Brain microvascular endothelial cell (primary cell): ENCODE measurements at regions not wholly inside any gene's neighbourhood (a gene's known extent, or its start where the extent isn't known, plus 50 kb on each side); places are given as distances from the start of the nearest gene placed in this dataset.

Source experiments
- DNase-seq: peaks from one replicate; pipeline ENCODE4 v3.0.0-alpha.2; 2020
- H3K27ac ChIP-seq: fragments of 250-450 bp; sonication (Bioruptor Pico); 2 replicates; pipeline ENCODE4 v1.5.1; 2020; ENCODE audit warnings: mild to moderate bottlenecking, moderate library complexity
- H3K27me3 ChIP-seq: fragments of 250-450 bp; sonication (Bioruptor Pico); replicated peaks from 2 replicates; pipeline ENCODE4 v1.5.1; 2020; ENCODE audit warnings: mild to moderate bottlenecking
- H3K36me3 ChIP-seq: fragments of 250-450 bp; sonication (Bioruptor Pico); replicated peaks from 2 replicates; pipeline ENCODE4 v1.5.1; 2020; ENCODE audit warnings: mild to moderate bottlenecking
- H3K4me3 ChIP-seq: 2 replicates; pipeline ENCODE4 v1.5.1; 2011; ENCODE audit warnings: low read depth, mild to moderate bottlenecking, control low read depth, low read length, moderate library complexity
- in situ Hi-C: cut with HindIII; loops from 2 replicates; pipeline ENCODE4 v1.10.0; 2017; ENCODE audit warnings: low sequenced_read_pairs, low pct_ligation_motif_present
- TF ChIP-seq, protein P1 (sequence below): IDR thresholded peaks from 2 replicates; pipeline ENCODE4 v1.5.1; 2011; ENCODE audit warnings: low read depth, mild to moderate bottlenecking, moderate library complexity, low read length, control low read depth, inconsistent platforms; ENCODE audit errors: missing control alignments

- no peak for DNase-seq
- in situ Hi-C loops, result no loop called here
These were observed 673.9 kb upstream of the KLF4 start for GRCh38 chr9:108163321-108164005.

DNA sequence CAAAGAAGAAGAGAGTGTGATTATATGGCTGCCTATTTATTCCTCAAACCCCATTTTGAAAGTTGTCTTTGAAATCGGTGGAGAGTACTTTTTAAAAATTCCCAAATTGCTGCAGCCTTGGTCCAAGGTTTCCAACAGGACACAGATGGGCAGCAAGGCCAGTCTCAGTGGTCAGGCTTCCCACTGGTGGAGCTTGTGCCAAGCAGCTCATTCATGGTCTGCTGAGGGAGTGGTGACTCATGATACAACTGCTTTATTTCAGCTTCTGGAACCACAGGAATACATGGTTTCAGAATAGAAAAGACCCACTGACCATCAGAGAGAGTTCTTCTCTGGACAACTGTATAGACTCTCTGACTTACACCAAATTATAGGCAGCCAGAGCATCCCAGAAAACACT, 673.1 kb upstream of the KLF4 start:
- H3K27ac ChIP-seq, result no peak overlapping the region
- peak; percentile 70 for DNase-seq
- in situ Hi-C loops, result no loop called here
- H3K36me3 ChIP-seq, result no peaks in the 10 kb centered on the region
- H3K27me3 ChIP-seq, result no peaks in the 10 kb centered on the region
- TF ChIP-seq, protein P1, sequence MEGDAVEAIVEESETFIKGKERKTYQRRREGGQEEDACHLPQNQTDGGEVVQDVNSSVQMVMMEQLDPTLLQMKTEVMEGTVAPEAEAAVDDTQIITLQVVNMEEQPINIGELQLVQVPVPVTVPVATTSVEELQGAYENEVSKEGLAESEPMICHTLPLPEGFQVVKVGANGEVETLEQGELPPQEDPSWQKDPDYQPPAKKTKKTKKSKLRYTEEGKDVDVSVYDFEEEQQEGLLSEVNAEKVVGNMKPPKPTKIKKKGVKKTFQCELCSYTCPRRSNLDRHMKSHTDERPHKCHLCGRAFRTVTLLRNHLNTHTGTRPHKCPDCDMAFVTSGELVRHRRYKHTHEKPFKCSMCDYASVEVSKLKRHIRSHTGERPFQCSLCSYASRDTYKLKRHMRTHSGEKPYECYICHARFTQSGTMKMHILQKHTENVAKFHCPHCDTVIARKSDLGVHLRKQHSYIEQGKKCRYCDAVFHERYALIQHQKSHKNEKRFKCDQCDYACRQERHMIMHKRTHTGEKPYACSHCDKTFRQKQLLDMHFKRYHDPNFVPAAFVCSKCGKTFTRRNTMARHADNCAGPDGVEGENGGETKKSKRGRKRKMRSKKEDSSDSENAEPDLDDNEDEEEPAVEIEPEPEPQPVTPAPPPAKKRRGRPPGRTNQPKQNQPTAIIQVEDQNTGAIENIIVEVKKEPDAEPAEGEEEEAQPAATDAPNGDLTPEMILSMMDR, result no peak
- H3K4me3 ChIP-seq, result no peak overlapping the region

More at GRCh38 chr9:108163321-108164005, 673.9 kb upstream of the KLF4 start:
- H3K27ac ChIP-seq, result no peak overlapping the region
- no peak overlapping the region for H3K4me3 ChIP-seq
- H3K36me3 ChIP-seq, result no peaks in the 10 kb centered on the region
- TF ChIP-seq, protein P1, result no peak
- H3K27me3 ChIP-seq, result no peaks in the 10 kb centered on the region

DNA sequence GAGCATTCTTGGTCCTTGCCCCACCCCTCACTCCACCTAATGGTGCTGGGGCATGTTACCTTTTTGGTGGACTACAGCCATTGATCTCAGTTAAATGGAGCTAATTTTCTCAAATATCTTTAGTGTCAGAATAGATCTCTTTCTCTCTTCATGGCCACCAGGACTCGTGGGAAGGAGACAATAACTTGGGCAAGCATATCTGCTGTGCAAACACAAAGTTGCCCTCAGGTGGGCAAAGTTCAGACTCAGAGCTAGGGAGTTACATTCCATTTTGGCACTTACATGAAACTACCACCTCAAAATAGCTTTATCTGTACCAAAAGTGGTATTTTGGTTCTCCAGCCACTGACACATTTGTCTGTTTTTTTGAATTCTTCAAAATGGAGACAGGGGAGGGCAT, 671.9 kb upstream of the KLF4 start:
- Histone ChIP-seq H3K27me3 (no peaks in the 10 kb centered on the region), H3K27ac (no peak overlapping the region), H3K36me3 (no peaks in the 10 kb centered on the region), H3K4me3 (no peak overlapping the region)
- in situ Hi-C loops, result no loop called here
- DNase-seq, result no peak
- TF ChIP-seq, protein P1, result no peak

GRCh38 chr9:108160706-108161355, 671.3 kb upstream of the KLF4 start:
- Histone ChIP-seq H3K36me3 (no peaks in the 10 kb centered on the region), H3K4me3 (no peak overlapping the region), H3K27me3 (no peaks in the 10 kb centered on the region), H3K27ac (no peak overlapping the region)
- in situ Hi-C loops, result no loop called here
- DNase-seq, result no peak
- TF ChIP-seq, protein P1, result no peak

- in situ Hi-C loops, result no loop called here
- no peak overlapping the region for H3K4me3 ChIP-seq
- DNase-seq, result no peak
- no peak overlapping the region for H3K27ac ChIP-seq
- no peaks in the 10 kb centered on the region for H3K36me3 ChIP-seq
- no peaks in the 10 kb centered on the region for H3K27me3 ChIP-seq
- TF ChIP-seq, protein P1, result no peak
These were observed 670.5 kb upstream of the KLF4 start for GRCh38 chr9:108160039-108160438.
